Fibroblast of pulmonary artery (primary cell): ENCODE measurements at regions not wholly inside any gene's neighbourhood (a gene's known extent, or its start where the extent isn't known, plus 50 kb on each side); places are given as distances from the start of the nearest gene placed in this dataset.
"Not testable (repeated sequence)": the region's sequence is repeated elsewhere in the genome, so short reads cannot be mapped to it uniquely, and the experiment has no call there.

Experiments used
- DNase-seq: peaks from one replicate; pipeline ENCODE4 v3.0.0-alpha.2; 2010; ENCODE audit warnings: low read depth
- H3K4me3 ChIP-seq: replicated peaks from 2 replicates; pipeline ENCODE4 v1.5.1; 2011; ENCODE audit warnings: low read depth, mild to moderate bottlenecking, control low read depth, low read length, moderate library complexity
- CTCF ChIP-seq: IDR thresholded peaks from 2 replicates; pipeline ENCODE4 v1.5.1; 2011; ENCODE audit warnings: mild to moderate bottlenecking, control low read depth, low read length, inconsistent platforms; ENCODE audit errors: missing control alignments

GRCh38 chr4:13678186-13678924, 50.8 kb upstream of the BOD1L1 start:
- TF ChIP-seq CTCF = no peak

GRCh38 chr4:13681570-13681969, 54.0 kb upstream of the BOD1L1 start:
- no peak overlapping the region for H3K4me3 ChIP-seq
- no peak for DNase-seq
- no peak for TF ChIP-seq CTCF

More at GRCh38 chr4:13678186-13678924, 50.8 kb upstream of the BOD1L1 start:
- H3K4me3 ChIP-seq = no peak overlapping the region
- no peak for DNase-seq

- TF ChIP-seq CTCF = no peak
- no peak for DNase-seq
- no peak overlapping the region for H3K4me3 ChIP-seq
These were observed 66.7 kb upstream of the BOD1L1 start for GRCh38 chr4:13694256-13694655.

GRCh38 chr4:13698296-13698695, 70.8 kb upstream of the BOD1L1 start:
- H3K4me3 ChIP-seq = no peak overlapping the region
- DNase-seq = no peak
- TF ChIP-seq CTCF = no peak

GRCh38 chr4:13700021-13700857, 72.7 kb upstream of the BOD1L1 start:
- peak; percentile 56 for DNase-seq
- no peak for TF ChIP-seq CTCF
- no peak overlapping the region for H3K4me3 ChIP-seq

GRCh38 chr4:13700858-13701140, 73.3 kb upstream of the BOD1L1 start:
- not testable (repeated sequence) for H3K4me3 ChIP-seq, DNase-seq

GRCh38 chr4:13701937-13702446, 74.5 kb upstream of the BOD1L1 start:
- peak; percentile 38 for DNase-seq
- TF ChIP-seq CTCF = no peak
- H3K4me3 ChIP-seq = no peak overlapping the region
